H9 (cell line): ENCODE measurements at regions not wholly inside any gene's neighbourhood (a gene's known extent, or its start where the extent isn't known, plus 50 kb on each side); places are given as distances from the start of the nearest gene placed in this dataset.

ENCODE experiments used
- DNase-seq: peaks from one replicate; pipeline ENCODE4 v3.0.0-alpha.2; 2017
- H2AFZ ChIP-seq: one replicate; pipeline ENCODE4 v1.6.1; 2013; ENCODE audit warnings: mild to moderate bottlenecking, low read length, control low read depth, moderate library complexity
- H2AK5ac ChIP-seq: 2 replicates; pipeline ENCODE4 v1.6.1; 2013; ENCODE audit warnings: low read length, control low read depth, mixed read lengths; ENCODE audit not compliant: insufficient read length
- H2BK120ac ChIP-seq: one replicate; pipeline ENCODE4 v1.6.1; 2013; ENCODE audit warnings: low read depth, mild to moderate bottlenecking, low read length, control low read depth, inconsistent platforms; ENCODE audit not compliant: poor library complexity, severe bottlenecking
- H2BK12ac ChIP-seq: 2 replicates; pipeline ENCODE4 v1.6.1; 2013; ENCODE audit warnings: low read length, control low read depth, mixed read lengths, low read depth; ENCODE audit not compliant: insufficient read length
- H2BK15ac ChIP-seq: 2 replicates; pipeline ENCODE4 v1.6.1; 2013; ENCODE audit warnings: low read depth, low read length, control low read depth
- H2BK20ac ChIP-seq: one replicate; pipeline ENCODE4 v1.6.1; 2013; ENCODE audit warnings: low read depth, mild to moderate bottlenecking, low read length, control low read depth, inconsistent platforms; ENCODE audit not compliant: poor library complexity, severe bottlenecking
- H2BK5ac ChIP-seq: 2 replicates; pipeline ENCODE4 v1.6.1; 2013; ENCODE audit warnings: low read length, control low read depth, mixed read lengths; ENCODE audit not compliant: insufficient read length
- H3K14ac ChIP-seq: 2 replicates; pipeline ENCODE4 v1.6.1; 2013; ENCODE audit warnings: low read length, control low read depth; ENCODE audit not compliant: insufficient read depth
- H3K18ac ChIP-seq: 2 replicates; pipeline ENCODE4 v1.6.1; 2013; ENCODE audit warnings: low read depth, mild to moderate bottlenecking, mixed read lengths, low read length, control low read depth; ENCODE audit not compliant: insufficient read length
- H3K23ac ChIP-seq: 2 replicates; pipeline ENCODE4 v1.6.1; 2013; ENCODE audit warnings: low read length, control low read depth, mixed read lengths, low read depth; ENCODE audit not compliant: insufficient read length
- H3K23me2 ChIP-seq: 2 replicates; pipeline ENCODE4 v1.6.1; 2013; ENCODE audit warnings: low read depth, mild to moderate bottlenecking, mixed read lengths, low read length, control low read depth; ENCODE audit not compliant: insufficient read length, poor library complexity, severe bottlenecking
- H3K27ac ChIP-seq: 2 replicates; pipeline ENCODE4 v1.5.1; 2013; ENCODE audit warnings: low read length, control low read depth, mixed read lengths, low read depth; ENCODE audit not compliant: insufficient read length
- H3K27me3 ChIP-seq: 2 replicates; pipeline ENCODE4 v1.6.1; 2013; ENCODE audit warnings: low read length, control low read depth, inconsistent platforms; ENCODE audit not compliant: insufficient read depth
- H3K4ac ChIP-seq: 2 replicates; pipeline ENCODE4 v1.6.1; 2013; ENCODE audit warnings: low read depth, mild to moderate bottlenecking, control low read depth, inconsistent platforms, low read length, moderate library complexity
- H3K4me1 ChIP-seq: 2 replicates; pipeline ENCODE4 v1.6.1; 2013; ENCODE audit warnings: low read length, control low read depth, inconsistent platforms; ENCODE audit not compliant: insufficient read depth
- H3K4me2 ChIP-seq: 2 replicates; pipeline ENCODE4 v1.6.1; 2013; ENCODE audit warnings: low read length, control low read depth, mixed read lengths; ENCODE audit not compliant: insufficient read length, insufficient read depth
- H3K56ac ChIP-seq: 2 replicates; pipeline ENCODE4 v1.6.1; 2013; ENCODE audit warnings: low read depth, mild to moderate bottlenecking, mixed read lengths, low read length, control low read depth; ENCODE audit not compliant: insufficient read length
- H3K79me1 ChIP-seq: 2 replicates; pipeline ENCODE4 v1.6.1; 2013; ENCODE audit warnings: low read depth, mild to moderate bottlenecking, moderate library complexity, low read length, control low read depth, inconsistent platforms; ENCODE audit not compliant: insufficient read depth, poor library complexity, severe bottlenecking
- H3K79me2 ChIP-seq: 2 replicates; pipeline ENCODE4 v1.6.1; 2013; ENCODE audit warnings: low read length, control low read depth, inconsistent platforms; ENCODE audit not compliant: insufficient read depth
- H3K9ac ChIP-seq: 2 replicates; pipeline ENCODE4 v1.6.1; 2013; ENCODE audit warnings: low read length, control low read depth, mixed read lengths; ENCODE audit not compliant: insufficient read length; ENCODE audit errors: extremely low read depth
- H3K9me3 ChIP-seq: one replicate; pipeline ENCODE4 v1.6.1; 2013; ENCODE audit warnings: low read depth, low read length, inconsistent platforms; ENCODE audit not compliant: control insufficient read depth
- H3T11ph ChIP-seq: one replicate; pipeline ENCODE4 v1.6.1; 2013; ENCODE audit warnings: mild to moderate bottlenecking, low read length, control low read depth, inconsistent platforms
- H4K20me1 ChIP-seq: one replicate; pipeline ENCODE4 v1.6.1; 2013; ENCODE audit not compliant: control insufficient read depth, insufficient read length, insufficient read depth
- H4K5ac ChIP-seq: 2 replicates; pipeline ENCODE4 v1.6.1; 2013; ENCODE audit warnings: low read depth, mild to moderate bottlenecking, mixed read lengths, low read length, control low read depth; ENCODE audit not compliant: insufficient read length
- H4K8ac ChIP-seq: replicated peaks from 2 replicates; pipeline ENCODE4 v1.6.1; 2013; ENCODE audit warnings: low read length, control low read depth, mixed read lengths, low read depth; ENCODE audit not compliant: insufficient read length
- H4K91ac ChIP-seq: 2 replicates; pipeline ENCODE4 v1.6.1; 2013; ENCODE audit warnings: low read depth, mild to moderate bottlenecking, moderate library complexity, mixed read lengths, low read length, control low read depth; ENCODE audit not compliant: insufficient read length
- H3K27ac Mint-ChIP-seq, 3 experiments: 2 replicates in 2 of 3; 3 replicates in 1 of 3; pipeline ENCODE4 v1.8.0; 2020 to 2021; ENCODE audit warnings: mixed read lengths in 3 of 3, mild to moderate bottlenecking in 1 of 3, moderate library complexity in 1 of 3
- H3K27me3 Mint-ChIP-seq: 2 replicates; pipeline ENCODE4 v1.8.0; 2021; ENCODE audit warnings: low read depth, mild to moderate bottlenecking, moderate library complexity, mixed read lengths
- H3K36me3 Mint-ChIP-seq, 3 experiments: 2 replicates in 2 of 3; 3 replicates in 1 of 3; pipeline ENCODE4 v1.8.0; 2020 to 2021; ENCODE audit warnings: low read depth in 3 of 3, mixed read lengths in 3 of 3; ENCODE audit not compliant: insufficient read depth in 1 of 3
- H3K4me1 Mint-ChIP-seq, 2 experiments: 2 replicates each; pipeline ENCODE4 v1.8.0; 2020; ENCODE audit warnings: mixed read lengths in 2 of 2
- H3K4me3 Mint-ChIP-seq, 2 experiments: 2 replicates in 1 of 2; 3 replicates in 1 of 2; pipeline ENCODE4 v1.8.0; 2020 to 2021; ENCODE audit warnings: mild to moderate bottlenecking in 2 of 2, mixed read lengths in 2 of 2, moderate library complexity in 1 of 2
- H3K9me3 Mint-ChIP-seq, 2 experiments: 2 replicates in 1 of 2; 3 replicates in 1 of 2; pipeline ENCODE4 v1.8.0; 2020; ENCODE audit warnings: mild to moderate bottlenecking in 2 of 2, mixed read lengths in 2 of 2, moderate library complexity in 1 of 2
- WGBS: extraction: QIAGEN DNeasy Blood & Tissue Kit; methylation state at CpG from one replicate; pipeline ENCODE4 v1.1.7; 2013; ENCODE audit warnings: missing lambda C conversion rate, low lambda C conversion rate, mixed read lengths; ENCODE audit not compliant: insufficient read length; ENCODE audit errors: extremely low coverage; 5-methylcytosine and 5-hydroxymethylcytosine counted together
- TF ChIP-seq, protein P1 (sequence below): fragments of 200-600 bp; sonication (generic); conservative IDR thresholded peaks from 3 replicates; pipeline ENCODE4 v1.8.0; 2021; ENCODE audit warnings: antibody characterized with exemption, mild to moderate bottlenecking

DNA sequence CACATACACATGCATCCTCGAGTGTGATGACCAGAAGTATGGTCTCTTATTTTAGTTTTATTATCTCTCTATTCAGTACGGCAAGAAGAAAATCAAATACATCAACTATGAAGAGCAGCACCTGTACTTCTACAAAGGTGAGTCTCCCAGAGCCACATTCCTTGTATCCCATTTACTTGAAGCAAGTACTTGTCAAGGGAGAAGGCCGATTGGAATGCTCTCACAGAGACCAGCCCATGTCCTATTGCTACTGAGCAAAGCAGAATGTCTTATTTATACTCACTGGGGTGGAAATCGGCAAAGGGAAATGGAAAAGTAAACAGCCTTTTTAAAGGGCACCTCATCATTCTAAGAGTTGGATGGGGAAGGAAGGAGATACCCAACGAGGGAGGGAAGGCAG is 72.6 kb upstream of the OR5AK2 start:
- no peaks in the 10 kb centered on the region for H3K79me1 ChIP-seq
- Mint-ChIP-seq H3K27ac (no peak overlapping the region), H3K9me3 (peaks cover 11 to 13% of the 10 kb centered on the region in 2 experiments), H3K4me1 (no peaks in the 10 kb centered on the region), H3K4me3 (no peak overlapping the region), H3K36me3 (no peaks in the 10 kb centered on the region), H3K27me3 (no peaks in the 10 kb centered on the region)
- no peaks in the 10 kb centered on the region for H4K20me1 ChIP-seq
- TF ChIP-seq, protein P1, sequence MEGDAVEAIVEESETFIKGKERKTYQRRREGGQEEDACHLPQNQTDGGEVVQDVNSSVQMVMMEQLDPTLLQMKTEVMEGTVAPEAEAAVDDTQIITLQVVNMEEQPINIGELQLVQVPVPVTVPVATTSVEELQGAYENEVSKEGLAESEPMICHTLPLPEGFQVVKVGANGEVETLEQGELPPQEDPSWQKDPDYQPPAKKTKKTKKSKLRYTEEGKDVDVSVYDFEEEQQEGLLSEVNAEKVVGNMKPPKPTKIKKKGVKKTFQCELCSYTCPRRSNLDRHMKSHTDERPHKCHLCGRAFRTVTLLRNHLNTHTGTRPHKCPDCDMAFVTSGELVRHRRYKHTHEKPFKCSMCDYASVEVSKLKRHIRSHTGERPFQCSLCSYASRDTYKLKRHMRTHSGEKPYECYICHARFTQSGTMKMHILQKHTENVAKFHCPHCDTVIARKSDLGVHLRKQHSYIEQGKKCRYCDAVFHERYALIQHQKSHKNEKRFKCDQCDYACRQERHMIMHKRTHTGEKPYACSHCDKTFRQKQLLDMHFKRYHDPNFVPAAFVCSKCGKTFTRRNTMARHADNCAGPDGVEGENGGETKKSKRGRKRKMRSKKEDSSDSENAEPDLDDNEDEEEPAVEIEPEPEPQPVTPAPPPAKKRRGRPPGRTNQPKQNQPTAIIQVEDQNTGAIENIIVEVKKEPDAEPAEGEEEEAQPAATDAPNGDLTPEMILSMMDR = no peak
- no peak for DNase-seq
- H4K5ac ChIP-seq = no peak overlapping the region
- no peak overlapping the region for H2BK15ac ChIP-seq
- no peak overlapping the region for H2BK5ac ChIP-seq
- no peak overlapping the region for H2BK12ac ChIP-seq
- H3K18ac ChIP-seq = no peak overlapping the region
- H3K4me2 ChIP-seq = no peak overlapping the region
- H3T11ph ChIP-seq = no peak overlapping the region
- no peaks in the 10 kb centered on the region for H3K27me3 ChIP-seq
- no peak overlapping the region for H3K14ac ChIP-seq
- H3K9me3 ChIP-seq = no peaks in the 10 kb centered on the region
- no peak overlapping the region for H2BK20ac ChIP-seq
- H2AFZ ChIP-seq = no peak overlapping the region
- H3K27ac ChIP-seq = no peak overlapping the region
- WGBS = no CpG with 5 or more reads among the region's 5 CpGs
- H3K4me1 ChIP-seq = no peaks in the 10 kb centered on the region
- no peak overlapping the region for H2BK120ac ChIP-seq
- H2AK5ac ChIP-seq = no peak overlapping the region
- no peak overlapping the region for H3K9ac ChIP-seq
- no peak overlapping the region for H3K4ac ChIP-seq
- H4K8ac ChIP-seq = no peak overlapping the region
- H3K79me2 ChIP-seq = no peaks in the 10 kb centered on the region
- H3K23me2 ChIP-seq = no peaks in the 10 kb centered on the region
- H3K23ac ChIP-seq = no peak overlapping the region
- no peak overlapping the region for H3K56ac ChIP-seq
- no peak overlapping the region for H4K91ac ChIP-seq
